Cardiac fibroblast (primary cell): ENCODE measurements at regions not wholly inside any gene's neighbourhood (a gene's known extent, or its start where the extent isn't known, plus 50 kb on each side); places are given as distances from the start of the nearest gene placed in this dataset.

Experiments
- DNase-seq, 2 donors: peaks; one replicate each; pipeline versions ENCODE4 v3.0.0 to v3.0.0-alpha.2; 2010; ENCODE audit warnings: low read depth in 2 of 2
- H3K4me3 ChIP-seq, 2 donors: replicated peaks in 1 of 2; 1 replicate in 1 of 2; 2 replicates in 1 of 2; pipeline ENCODE4 v1.5.1; 2011; ENCODE audit warnings: low read depth in 2 of 2, low read length in 2 of 2, mild to moderate bottlenecking in 2 of 2, moderate library complexity in 1 of 2
- CTCF ChIP-seq: IDR thresholded peaks from one replicate; pipeline ENCODE4 v1.5.1; 2011; ENCODE audit warnings: low read depth, mild to moderate bottlenecking, low read length, inconsistent platforms

DNA sequence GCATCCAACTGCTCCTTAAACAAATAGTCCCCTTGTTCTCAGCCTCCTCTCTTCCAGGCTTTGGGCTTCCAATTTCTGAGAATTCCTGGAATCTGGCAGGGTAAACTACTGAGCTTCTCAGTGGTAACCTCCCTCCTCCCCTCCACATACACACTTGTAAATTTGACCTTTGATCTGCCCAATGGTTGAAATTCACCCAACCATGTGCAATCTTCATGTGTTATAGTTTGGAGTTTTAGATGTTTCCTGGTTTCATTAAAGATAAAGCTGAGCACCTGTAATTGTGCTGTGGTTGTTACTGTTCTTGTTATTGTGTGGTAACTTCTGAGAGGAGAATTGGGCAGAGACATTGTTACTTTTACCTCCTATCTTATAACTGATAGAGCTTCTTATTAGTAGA lies 328.4 kb downstream of the TPBG start:
- no peak for DNase-seq
- TF ChIP-seq CTCF, result no peak
- no peak overlapping the region for H3K4me3 ChIP-seq

- TF ChIP-seq CTCF, result no peak
- no peak overlapping the region for H3K4me3 ChIP-seq
- no peak for DNase-seq
These were observed 329.5 kb downstream of the TPBG start for GRCh38 chr6:82693094-82693493.

GRCh38 chr6:82701341-82701740 lies 337.7 kb downstream of the TPBG start:
- no peak for TF ChIP-seq CTCF
- H3K4me3 ChIP-seq, result no peak overlapping the region
- DNase-seq, result no peak

DNA sequence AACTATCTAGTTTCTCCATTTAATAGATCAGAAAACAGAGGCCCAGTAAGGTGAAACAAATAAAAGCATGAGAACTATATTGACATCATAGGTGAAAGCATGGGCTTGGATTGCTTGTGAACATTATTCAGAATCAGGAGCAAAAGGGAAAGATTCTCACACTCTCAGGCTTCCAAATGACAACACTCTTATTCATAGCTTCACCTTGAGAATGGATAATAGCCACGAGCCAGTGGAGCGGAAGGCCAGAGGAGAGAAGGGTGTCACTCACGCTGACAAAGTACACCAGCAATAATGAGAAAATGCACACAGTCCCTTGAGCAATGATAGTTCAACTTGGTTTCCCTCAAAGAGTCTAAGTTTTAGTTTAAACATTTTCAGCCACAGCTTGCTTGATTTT lies 339.0 kb downstream of the TPBG start:
- no peak for DNase-seq
- no peak for TF ChIP-seq CTCF
- H3K4me3 ChIP-seq, result no peak overlapping the region

GRCh38 chr6:82703230-82703629 lies 339.6 kb downstream of the TPBG start:
- TF ChIP-seq CTCF, result no peak
- no peak for DNase-seq
- H3K4me3 ChIP-seq, result no peak overlapping the region

DNA sequence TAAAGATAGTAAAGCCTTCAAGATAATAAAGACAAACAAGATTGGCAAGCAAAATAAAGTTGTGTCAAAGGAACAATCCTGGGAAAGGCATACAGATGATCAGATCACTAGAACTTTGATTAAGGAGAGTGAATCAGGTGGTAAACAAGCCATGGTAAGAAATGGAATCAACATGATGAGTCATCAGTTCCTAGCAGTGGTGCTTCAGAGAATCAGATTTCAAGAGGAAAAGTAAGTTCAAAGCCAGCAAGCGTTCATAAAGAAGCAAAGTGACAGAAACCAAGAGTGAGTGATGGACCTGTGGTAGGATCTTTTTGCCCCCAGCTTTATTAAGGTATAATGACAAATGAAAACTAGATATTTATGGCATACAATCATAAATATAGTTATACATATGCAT lies 340.4 kb downstream of the TPBG start:
- no peak for DNase-seq
- no peak for TF ChIP-seq CTCF
- no peak overlapping the region for H3K4me3 ChIP-seq

- no peak for TF ChIP-seq CTCF
- no peak overlapping the region for H3K4me3 ChIP-seq
- DNase-seq, result no peak
These were observed 342.0 kb downstream of the TPBG start for GRCh38 chr6:82705579-82705978.
